HG02623 (cell line): ENCODE measurements at regions not wholly inside any gene's neighbourhood (a gene's known extent, or its start where the extent isn't known, plus 50 kb on each side); places are given as distances from the start of the nearest gene placed in this dataset.

Source experiments
- ATAC-seq: cut with Tn5 transposase; IDR thresholded peaks from one replicate; pipeline ENCODE4 v1.9.1; 2021; ENCODE audit warnings: moderate library complexity; ENCODE audit not compliant: unreplicated experiment

GRCh38 chr4:74612837-74613236, 167.9 kb downstream of the AREG start:
- no peak for ATAC-seq

- ATAC-seq, result no peak
Measured at GRCh38 chr4:74613266-74613665, 168.3 kb downstream of the AREG start.

- no peak for ATAC-seq
Measured at GRCh38 chr4:74615411-74615810, 170.5 kb downstream of the AREG start.

GRCh38 chr4:74618166-74618565, 173.2 kb downstream of the AREG start:
- no peak for ATAC-seq

- ATAC-seq, result no peak
Measured at GRCh38 chr4:74618659-74619058, 173.7 kb downstream of the AREG start.

- no peak for ATAC-seq
Measured at GRCh38 chr4:74619931-74620702, 174.2 kb downstream of the BTC start.

GRCh38 chr4:74621616-74622015, 172.7 kb downstream of the BTC start:
- no peak for ATAC-seq

GRCh38 chr4:74623041-74623440, 171.3 kb downstream of the BTC start:
- peak; percentile 87 for ATAC-seq

GRCh38 chr4:74624351-74625151, 169.8 kb downstream of the BTC start:
- no peak for ATAC-seq

- ATAC-seq, result no peak
Measured at GRCh38 chr4:74625981-74626380, 168.3 kb downstream of the BTC start.

- no peak for ATAC-seq
Measured at GRCh38 chr4:74627093-74627492, 167.2 kb downstream of the BTC start.

- ATAC-seq, result no peak
Measured at GRCh38 chr4:74627504-74627903, 166.8 kb downstream of the BTC start.

GRCh38 chr4:74628852-74629620, 165.3 kb downstream of the BTC start:
- ATAC-seq, result no peak

GRCh38 chr4:74630551-74630950, 163.8 kb downstream of the BTC start:
- ATAC-seq, result no peak

GRCh38 chr4:74631338-74631737, 163.0 kb downstream of the BTC start:
- ATAC-seq, result no peak

GRCh38 chr4:74631988-74632387, 162.3 kb downstream of the BTC start:
- ATAC-seq, result no peak

GRCh38 chr4:74632634-74633033, 161.7 kb downstream of the BTC start:
- ATAC-seq, result no peak

GRCh38 chr4:74635074-74635473, 159.2 kb downstream of the BTC start:
- no peak for ATAC-seq

- ATAC-seq, result no peak
Measured at GRCh38 chr4:74635490-74636123, 158.7 kb downstream of the BTC start.

GRCh38 chr4:74638001-74638400, 156.3 kb downstream of the BTC start:
- ATAC-seq, result no peak

GRCh38 chr4:74638689-74639088, 155.6 kb downstream of the BTC start:
- no peak for ATAC-seq
